ENCODE measurements at regions not wholly inside any gene's neighbourhood (a gene's known extent, or its start where the extent isn't known, plus 50 kb on each side); places are given as distances from the start of the nearest gene placed in this dataset.

DNA sequence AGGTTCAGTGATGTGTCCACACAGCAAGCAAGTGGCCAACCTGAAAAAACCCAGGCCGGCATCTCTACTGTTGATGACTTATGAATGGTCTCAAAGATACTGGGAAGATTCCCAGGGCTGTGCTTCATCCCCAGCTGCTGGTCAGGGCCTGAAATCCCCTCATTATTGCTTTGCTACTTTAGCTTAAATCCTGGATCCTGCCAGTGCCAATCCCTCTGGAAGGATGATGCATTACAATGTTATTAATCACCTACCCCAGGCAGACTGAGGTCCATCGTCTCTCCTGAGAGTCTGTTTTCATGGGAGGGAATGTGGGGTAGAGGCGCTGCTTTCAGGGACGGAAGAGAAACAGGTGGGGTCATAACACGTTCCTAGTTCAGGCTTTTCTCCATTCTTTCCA, 371.6 kb downstream of the RPS24 start:
- no peak for DNase-seq (ENCODE audit: low read depth in 2 of 3, low spot score in 2 of 3)

DNA sequence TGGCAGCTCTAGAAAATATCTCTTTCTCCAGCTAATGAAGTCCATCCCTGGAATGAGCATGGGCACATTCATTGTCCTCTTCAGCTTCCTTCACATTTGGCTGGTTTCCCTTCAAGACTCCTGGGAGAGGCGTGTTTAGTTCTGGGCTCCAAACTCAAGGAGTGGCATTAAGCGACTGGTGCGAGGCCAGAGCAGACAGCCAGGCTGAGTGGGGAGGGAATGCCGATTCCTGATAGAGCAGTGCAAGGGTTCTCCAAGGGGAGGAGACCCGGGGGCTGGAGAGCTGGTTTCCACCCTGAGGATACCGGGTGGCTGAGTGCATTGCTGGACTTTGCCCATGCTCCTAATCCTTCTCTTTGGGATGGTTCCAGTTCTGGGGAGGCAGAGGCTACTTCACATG, 372.1 kb downstream of the RPS24 start:
- no peak for DNase-seq (ENCODE audit: low read depth in 2 of 3, low spot score in 2 of 3)

DNA sequence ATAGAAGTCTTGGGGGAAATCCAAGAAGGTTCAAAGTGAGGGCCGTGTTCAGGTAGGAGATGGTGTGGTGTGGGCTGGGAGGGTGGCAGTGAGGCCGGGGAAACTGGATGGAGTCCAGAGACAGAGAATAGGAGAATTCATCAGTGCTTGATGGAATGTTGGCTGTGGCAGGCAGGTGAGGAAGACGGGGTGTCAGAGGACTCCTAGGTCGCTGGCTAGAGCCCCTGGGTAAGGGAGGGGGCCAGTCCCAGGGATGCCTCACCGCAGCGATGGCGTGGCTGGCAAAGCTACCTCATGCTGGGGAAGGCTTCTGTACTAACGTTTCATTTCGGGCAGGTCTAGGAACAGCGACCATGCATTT, 373.0 kb downstream of the RPS24 start:
- DNase-seq (ENCODE audit: low read depth in 2 of 3, low spot score in 2 of 3) = no peak

- DNase-seq (ENCODE audit: low read depth in 2 of 3, low spot score in 2 of 3) = peak in 2 of 3 donors; percentile 78 to 81
Measured at GRCh38 chr10:78407009-78407711, 373.5 kb downstream of the RPS24 start.

- DNase-seq (ENCODE audit: low read depth in 2 of 3, low spot score in 2 of 3) = peak in 1 of 3 donors; percentile 35
Measured at GRCh38 chr10:78407966-78408365, 374.3 kb downstream of the RPS24 start.

DNA sequence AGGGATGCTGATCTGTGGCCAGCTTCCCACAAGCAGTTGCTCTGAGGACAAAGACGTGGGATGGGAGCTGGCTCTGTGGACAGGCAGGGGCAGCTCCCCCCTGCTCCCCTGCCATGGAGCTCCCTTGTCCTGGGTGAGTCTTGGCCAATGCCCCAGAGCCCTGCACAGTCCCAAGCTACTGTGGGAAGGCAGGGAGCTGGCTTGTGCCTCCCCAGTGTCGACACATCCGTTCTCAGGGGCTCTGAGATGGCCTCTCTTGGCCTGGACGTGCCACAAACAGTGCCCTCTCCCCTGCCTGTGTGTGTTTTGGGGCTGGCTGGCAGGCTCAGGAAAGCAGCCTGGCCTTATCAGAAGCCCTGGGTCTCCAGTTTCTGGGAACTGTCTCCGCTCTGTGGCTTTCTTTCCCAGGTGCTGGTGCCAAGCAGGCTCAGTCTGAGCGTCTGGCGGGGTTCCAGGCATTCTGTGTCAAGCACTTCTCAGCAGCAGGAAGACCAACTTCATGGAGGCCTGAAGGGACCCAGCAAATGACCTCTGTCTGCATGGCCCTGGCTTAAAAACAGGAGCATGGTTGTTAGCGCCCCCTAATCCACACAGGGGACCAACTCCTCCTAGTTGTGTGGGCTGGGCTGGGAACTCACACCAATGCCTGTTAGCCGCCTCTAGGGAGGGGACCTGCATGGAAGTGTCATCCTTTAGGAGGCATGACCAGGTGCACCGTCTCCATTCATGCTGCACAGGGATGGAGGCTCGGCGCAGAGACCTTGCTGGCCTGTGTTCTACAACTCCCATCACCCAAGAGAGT, 375.2 kb downstream of the RPS24 start:
- DNase-seq (ENCODE audit: low read depth in 2 of 3, low spot score in 2 of 3) = peak in 1 of 3 donors; percentile 36

- no peak for DNase-seq (ENCODE audit: low read depth in 2 of 3, low spot score in 2 of 3)
Measured at GRCh38 chr10:78410046-78410965, 376.6 kb downstream of the RPS24 start.

DNA sequence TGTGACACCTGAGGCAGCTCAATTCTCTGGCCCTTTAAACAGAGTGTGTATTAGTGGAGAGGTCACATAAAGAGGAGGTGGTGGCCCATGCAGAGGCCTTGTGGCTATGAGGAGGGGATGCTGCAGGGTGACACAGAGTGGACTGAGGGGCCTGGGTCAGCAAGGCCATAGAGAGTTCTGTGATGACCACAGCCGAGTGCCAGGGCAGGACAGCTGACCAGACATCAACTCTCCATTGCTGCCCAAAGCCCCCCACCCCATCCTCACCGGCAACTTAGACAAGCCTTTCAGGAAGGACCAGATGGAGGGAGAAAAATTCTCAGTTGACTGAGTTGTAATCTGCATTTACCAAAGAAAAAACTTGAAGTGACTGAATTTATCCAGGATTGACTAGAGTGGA, 378.1 kb downstream of the RPS24 start:
- DNase-seq (ENCODE audit: low read depth in 2 of 3, low spot score in 2 of 3) = no peak

GRCh38 chr10:78412605-78413004, 378.9 kb downstream of the RPS24 start:
- DNase-seq (ENCODE audit: low read depth in 2 of 3, low spot score in 2 of 3) = no peak

- no peak for DNase-seq (ENCODE audit: low read depth in 2 of 3, low spot score in 2 of 3)
Measured at GRCh38 chr10:78413076-78414055, 379.7 kb downstream of the RPS24 start.

GRCh38 chr10:78414380-78414779, 380.7 kb downstream of the RPS24 start:
- no peak for DNase-seq (ENCODE audit: low read depth in 2 of 3, low spot score in 2 of 3)

GRCh38 chr10:78415111-78415510, 381.4 kb downstream of the RPS24 start:
- no peak for DNase-seq (ENCODE audit: low read depth in 2 of 3, low spot score in 2 of 3)

GRCh38 chr10:78416031-78417011, 382.7 kb downstream of the RPS24 start:
- no peak for DNase-seq (ENCODE audit: low read depth in 2 of 3, low spot score in 2 of 3)

DNA sequence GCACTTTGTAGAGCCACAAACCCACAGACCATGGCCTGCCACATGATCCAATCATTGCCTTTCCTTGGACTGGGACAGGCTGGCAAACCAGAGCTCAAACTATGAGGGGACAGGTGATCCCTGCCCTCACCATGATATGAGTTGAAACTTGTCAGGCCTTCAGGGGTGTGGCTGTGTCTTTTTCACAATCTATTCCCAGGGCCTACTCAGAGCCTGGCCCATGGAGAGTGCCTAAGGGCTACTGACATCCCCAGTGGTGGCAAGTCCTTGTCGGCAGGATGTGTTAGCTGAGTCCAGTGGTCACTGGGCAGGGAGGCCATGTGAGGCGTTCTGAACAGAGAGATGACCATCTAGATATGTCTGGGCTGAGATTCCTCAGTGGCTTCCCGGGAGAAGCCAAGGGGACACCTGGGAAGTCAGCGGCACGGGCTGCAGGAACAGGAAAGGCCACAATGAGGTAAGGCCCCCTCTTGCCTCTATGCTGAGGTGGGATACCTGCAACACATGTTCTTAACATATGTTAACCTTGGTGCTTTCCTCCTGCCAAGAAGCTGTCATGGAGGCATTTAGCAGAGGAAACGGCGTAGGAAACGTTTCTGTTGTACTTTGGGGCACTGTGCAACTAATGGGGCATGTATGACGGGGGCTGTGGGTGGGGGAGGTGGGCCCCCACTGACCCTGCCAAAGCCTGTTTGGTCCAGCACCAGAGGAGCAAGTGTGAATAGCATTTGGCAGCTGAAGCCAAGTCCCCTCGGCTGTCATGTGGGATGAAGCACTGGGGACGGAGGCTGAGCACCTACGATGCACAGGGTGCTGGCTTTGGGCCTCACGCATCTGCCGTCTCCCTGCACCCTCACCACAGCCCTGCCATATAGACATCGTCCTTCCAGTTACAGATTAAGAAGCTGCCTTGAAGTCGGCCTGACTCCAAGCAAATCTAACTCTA, 384.0 kb downstream of the RPS24 start:
- no peak for DNase-seq (ENCODE audit: low read depth in 2 of 3, low spot score in 2 of 3)

GRCh38 chr10:78419481-78420265, 386.0 kb downstream of the RPS24 start:
- no peak for DNase-seq (ENCODE audit: low read depth in 2 of 3, low spot score in 2 of 3)

DNA sequence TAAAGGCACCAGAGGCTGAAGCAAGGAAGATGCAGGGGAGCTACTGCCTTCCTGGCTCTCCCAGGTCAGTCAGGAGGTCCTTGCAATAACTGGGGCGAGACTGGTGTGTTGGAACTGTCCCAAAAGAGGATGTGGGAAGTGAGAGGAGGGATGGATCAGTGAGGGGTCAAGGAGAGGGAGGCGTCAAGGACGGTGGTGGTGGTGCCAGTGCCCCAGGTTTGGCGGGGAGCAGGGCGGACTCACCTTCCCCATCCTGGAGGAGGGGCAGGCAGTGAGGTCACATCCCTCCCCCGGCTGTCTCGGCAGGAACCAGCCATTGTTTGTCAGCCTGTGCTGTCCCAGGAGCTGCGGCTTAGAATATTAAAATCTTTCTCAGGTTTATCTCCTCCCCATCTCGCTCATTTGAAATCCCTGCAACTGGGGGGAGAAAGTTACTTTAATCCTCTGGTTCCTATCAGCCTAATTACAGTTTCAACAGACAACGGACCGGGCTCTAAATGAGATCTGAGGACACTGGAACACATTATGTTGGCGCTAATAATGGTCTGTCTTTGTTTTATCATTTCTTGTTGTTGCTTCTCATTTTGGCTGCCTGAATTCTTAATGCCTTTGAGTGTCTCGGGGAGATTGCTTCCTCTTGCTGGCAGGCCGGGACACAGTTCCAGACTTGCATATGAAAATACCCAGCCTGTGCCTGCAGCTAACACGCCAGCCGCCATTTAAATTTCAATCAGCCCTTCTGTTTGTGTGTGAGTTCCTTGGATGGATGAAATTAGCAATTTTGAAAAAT, 387.5 kb downstream of the RPS24 start:
- DNase-seq (ENCODE audit: low read depth in 2 of 3, low spot score in 2 of 3) = no peak

Measured in hematopoietic multipotent progenitor cell (in vitro differentiated cells).